Liver (tissue), 8 donors: ENCODE measurements at regions not wholly inside any gene's neighbourhood (a gene's known extent, or its start where the extent isn't known, plus 50 kb on each side); places are given as distances from the start of the nearest gene placed in this dataset.

Source experiments
- DNase-seq: peaks from one replicate; pipeline ENCODE4 v3.0.0-alpha.2; 2017; ENCODE audit warnings: low spot score
- H3K27ac ChIP-seq, 2 donors: one replicate each; pipeline ENCODE4 v1.7.0; 2013; ENCODE audit warnings: inconsistent platforms in 2 of 2, low read length in 2 of 2, control low read depth in 1 of 2, low read depth in 1 of 2, mild to moderate bottlenecking in 1 of 2
- H3K27me3 ChIP-seq, 4 donors: one replicate each; pipeline versions ENCODE4 v1.6.1 to v1.7.0; 2013; ENCODE audit warnings: low read length in 3 of 4, inconsistent platforms in 1 of 4, mild to moderate bottlenecking in 1 of 4, moderate library complexity in 1 of 4; ENCODE audit not compliant: control insufficient read depth in 4 of 4, insufficient read depth in 4 of 4
- H3K36me3 ChIP-seq, 4 donors: one replicate each; pipeline versions ENCODE4 v1.6.1 to v1.7.0; 2013; ENCODE audit warnings: low read length in 3 of 4, mild to moderate bottlenecking in 3 of 4, low read depth in 1 of 4, moderate library complexity in 1 of 4; ENCODE audit not compliant: control insufficient read depth in 4 of 4, insufficient read depth in 3 of 4
- H3K4me1 ChIP-seq, 4 donors: one replicate each; pipeline versions ENCODE4 v1.6.1 to v1.7.0; 2013; ENCODE audit warnings: low read length in 3 of 4, mild to moderate bottlenecking in 3 of 4, moderate library complexity in 1 of 4; ENCODE audit not compliant: control insufficient read depth in 4 of 4, insufficient read depth in 4 of 4
- H3K4me3 ChIP-seq, 3 donors: one replicate each; pipeline versions ENCODE4 v1.6.1 to v1.7.0; 2013; ENCODE audit warnings: low read length in 3 of 3, control low read depth in 1 of 3, low read depth in 1 of 3, mild to moderate bottlenecking in 1 of 3
- H3K9ac ChIP-seq, 2 donors: one replicate each; pipeline ENCODE4 v1.7.0; 2013; ENCODE audit warnings: low read length in 2 of 2, mild to moderate bottlenecking in 2 of 2, moderate library complexity in 2 of 2, control low read depth in 1 of 2, low read depth in 1 of 2
- H3K9me3 ChIP-seq, 4 donors: one replicate each; pipeline versions ENCODE4 v1.6.1 to v1.7.0; 2013; ENCODE audit warnings: low read length in 3 of 4; ENCODE audit not compliant: control insufficient read depth in 4 of 4
- FOXA1 ChIP-seq: IDR thresholded peaks from 2 replicates; pipeline ENCODE4 v1.6.1; 2016; ENCODE audit warnings: antibody characterized with exemption
- HNF4G ChIP-seq: IDR thresholded peaks from 2 replicates; pipeline ENCODE4 v1.6.1; 2016; ENCODE audit warnings: antibody characterized with exemption
- JUND ChIP-seq, 2 donors: IDR thresholded peaks; 2 replicates each; pipeline ENCODE4 v1.6.1; 2016; ENCODE audit warnings: antibody characterized with exemption in 2 of 2
- RAD21 ChIP-seq, 2 donors: IDR thresholded peaks; 2 replicates each; pipeline ENCODE4 v1.6.1; 2016; ENCODE audit warnings: antibody characterized with exemption in 2 of 2, mild to moderate bottlenecking in 2 of 2
- TAF1 ChIP-seq: conservative IDR thresholded peaks from 2 replicates; pipeline ENCODE4 v1.6.1; 2016; ENCODE audit warnings: antibody characterized with exemption, mild to moderate bottlenecking
- YY1 ChIP-seq: IDR thresholded peaks from 2 replicates; pipeline ENCODE4 v1.6.1; 2016; ENCODE audit warnings: antibody characterized with exemption, mild to moderate bottlenecking
- WGBS: extraction: QIAGEN DNeasy Blood & Tissue Kit; methylation state at CpG from one replicate; pipeline ENCODE4 v1.1.7; 2013; 5-methylcytosine and 5-hydroxymethylcytosine counted together
- TF ChIP-seq, protein P1 (sequence below): fragments of 150-350 bp; IDR thresholded peaks from 2 replicates; pipeline ENCODE4 v1.5.1; 2017; ENCODE audit warnings: improper control_type of control experiment, low read depth, low read length; ENCODE audit not compliant: missing input control
- TF ChIP-seq, protein P2 (sequence below): IDR thresholded peaks from 2 replicates; pipeline ENCODE4 v1.6.1; 2016; ENCODE audit warnings: antibody characterized with exemption
- TF ChIP-seq, protein P3 (sequence below): IDR thresholded peaks from 2 replicates; pipeline ENCODE4 v1.6.1; 2016; ENCODE audit warnings: antibody characterized with exemption, mild to moderate bottlenecking
- donor health status: healthy.
- donor health status: healthy.
- donor health status: healthy.
- donor health status: healthy.
- donor health status: healthy.

DNA sequence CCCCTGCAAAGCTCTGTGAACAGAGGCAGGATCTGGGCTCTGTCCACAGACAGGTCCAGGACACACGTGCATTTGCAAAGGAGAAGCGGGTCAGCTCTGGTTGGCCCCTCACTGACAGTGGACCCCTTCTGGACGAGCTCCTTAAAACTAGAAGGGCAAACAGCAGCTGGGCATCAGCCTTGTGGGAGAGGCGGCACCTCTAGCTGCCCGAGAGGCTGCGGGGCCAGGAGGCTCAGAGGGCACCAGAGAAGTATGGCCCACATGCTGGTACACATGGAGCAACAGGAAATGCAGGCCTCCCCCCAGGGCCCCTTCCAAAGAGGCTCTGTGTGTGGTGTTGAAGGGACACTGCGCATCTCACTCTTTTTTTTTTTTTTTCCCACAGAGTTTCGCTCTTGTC, 233.0 kb upstream of the TCERG1L start:
- 80% methylated on average over 8 of the region's 8 CpGs for WGBS
- TF ChIP-seq RAD21 (IDR thresholded peaks at IDR 0.05) (no peak), FOXA1 (no peak)
- no peaks in the 10 kb centered on the region for H3K36me3 ChIP-seq
- no peak overlapping the region for H3K4me3 ChIP-seq
- H3K27me3 ChIP-seq = peaks cover 0 to 3% (median 0%) of the 10 kb centered on the region in 4 donors
- H3K9me3 ChIP-seq = no peaks in the 10 kb centered on the region
- no peak for DNase-seq
- no peak overlapping the region for H3K9ac ChIP-seq
- no peaks in the 10 kb centered on the region for H3K4me1 ChIP-seq
- no peak overlapping the region for H3K27ac ChIP-seq

- no peak for TF ChIP-seq HNF4G
- TF ChIP-seq YY1 = no peak
- TF ChIP-seq, protein P1, sequence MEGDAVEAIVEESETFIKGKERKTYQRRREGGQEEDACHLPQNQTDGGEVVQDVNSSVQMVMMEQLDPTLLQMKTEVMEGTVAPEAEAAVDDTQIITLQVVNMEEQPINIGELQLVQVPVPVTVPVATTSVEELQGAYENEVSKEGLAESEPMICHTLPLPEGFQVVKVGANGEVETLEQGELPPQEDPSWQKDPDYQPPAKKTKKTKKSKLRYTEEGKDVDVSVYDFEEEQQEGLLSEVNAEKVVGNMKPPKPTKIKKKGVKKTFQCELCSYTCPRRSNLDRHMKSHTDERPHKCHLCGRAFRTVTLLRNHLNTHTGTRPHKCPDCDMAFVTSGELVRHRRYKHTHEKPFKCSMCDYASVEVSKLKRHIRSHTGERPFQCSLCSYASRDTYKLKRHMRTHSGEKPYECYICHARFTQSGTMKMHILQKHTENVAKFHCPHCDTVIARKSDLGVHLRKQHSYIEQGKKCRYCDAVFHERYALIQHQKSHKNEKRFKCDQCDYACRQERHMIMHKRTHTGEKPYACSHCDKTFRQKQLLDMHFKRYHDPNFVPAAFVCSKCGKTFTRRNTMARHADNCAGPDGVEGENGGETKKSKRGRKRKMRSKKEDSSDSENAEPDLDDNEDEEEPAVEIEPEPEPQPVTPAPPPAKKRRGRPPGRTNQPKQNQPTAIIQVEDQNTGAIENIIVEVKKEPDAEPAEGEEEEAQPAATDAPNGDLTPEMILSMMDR = no peak
- no peak for TF ChIP-seq TAF1
- TF ChIP-seq FOXA1 = no peak
- no peak for TF ChIP-seq JUND (IDR thresholded peaks at IDR 0.05)
- TF ChIP-seq, protein P2, sequence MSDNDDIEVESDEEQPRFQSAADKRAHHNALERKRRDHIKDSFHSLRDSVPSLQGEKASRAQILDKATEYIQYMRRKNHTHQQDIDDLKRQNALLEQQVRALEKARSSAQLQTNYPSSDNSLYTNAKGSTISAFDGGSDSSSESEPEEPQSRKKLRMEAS = no peak
- H3K9ac ChIP-seq = no peak overlapping the region
- H3K36me3 ChIP-seq = no peaks in the 10 kb centered on the region
- no peaks in the 10 kb centered on the region for H3K9me3 ChIP-seq
- no peak overlapping the region for H3K27ac ChIP-seq
- peaks cover 0 to 3% (median 0%) of the 10 kb centered on the region in 4 donors for H3K27me3 ChIP-seq
- H3K4me1 ChIP-seq = no peaks in the 10 kb centered on the region
- 70% methylated on average over 13 of the region's 13 CpGs for WGBS
- no peak for DNase-seq
- no peak overlapping the region for H3K4me3 ChIP-seq
These were observed 234.7 kb upstream of the TCERG1L start for GRCh38 chr10:131546086-131546810.

- Histone ChIP-seq H3K9me3 (no peaks in the 10 kb centered on the region), H3K27me3 (peaks cover 0 to 3% (median 0%) of the 10 kb centered on the region in 4 donors), H3K36me3 (no peaks in the 10 kb centered on the region), H3K4me1 (no peaks in the 10 kb centered on the region), H3K27ac (no peak overlapping the region), H3K9ac (no peak overlapping the region), H3K4me3 (no peak overlapping the region)
- TF ChIP-seq, protein P3, sequence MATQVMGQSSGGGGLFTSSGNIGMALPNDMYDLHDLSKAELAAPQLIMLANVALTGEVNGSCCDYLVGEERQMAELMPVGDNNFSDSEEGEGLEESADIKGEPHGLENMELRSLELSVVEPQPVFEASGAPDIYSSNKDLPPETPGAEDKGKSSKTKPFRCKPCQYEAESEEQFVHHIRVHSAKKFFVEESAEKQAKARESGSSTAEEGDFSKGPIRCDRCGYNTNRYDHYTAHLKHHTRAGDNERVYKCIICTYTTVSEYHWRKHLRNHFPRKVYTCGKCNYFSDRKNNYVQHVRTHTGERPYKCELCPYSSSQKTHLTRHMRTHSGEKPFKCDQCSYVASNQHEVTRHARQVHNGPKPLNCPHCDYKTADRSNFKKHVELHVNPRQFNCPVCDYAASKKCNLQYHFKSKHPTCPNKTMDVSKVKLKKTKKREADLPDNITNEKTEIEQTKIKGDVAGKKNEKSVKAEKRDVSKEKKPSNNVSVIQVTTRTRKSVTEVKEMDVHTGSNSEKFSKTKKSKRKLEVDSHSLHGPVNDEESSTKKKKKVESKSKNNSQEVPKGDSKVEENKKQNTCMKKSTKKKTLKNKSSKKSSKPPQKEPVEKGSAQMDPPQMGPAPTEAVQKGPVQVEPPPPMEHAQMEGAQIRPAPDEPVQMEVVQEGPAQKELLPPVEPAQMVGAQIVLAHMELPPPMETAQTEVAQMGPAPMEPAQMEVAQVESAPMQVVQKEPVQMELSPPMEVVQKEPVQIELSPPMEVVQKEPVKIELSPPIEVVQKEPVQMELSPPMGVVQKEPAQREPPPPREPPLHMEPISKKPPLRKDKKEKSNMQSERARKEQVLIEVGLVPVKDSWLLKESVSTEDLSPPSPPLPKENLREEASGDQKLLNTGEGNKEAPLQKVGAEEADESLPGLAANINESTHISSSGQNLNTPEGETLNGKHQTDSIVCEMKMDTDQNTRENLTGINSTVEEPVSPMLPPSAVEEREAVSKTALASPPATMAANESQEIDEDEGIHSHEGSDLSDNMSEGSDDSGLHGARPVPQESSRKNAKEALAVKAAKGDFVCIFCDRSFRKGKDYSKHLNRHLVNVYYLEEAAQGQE = no peak
- 83% methylated on average over 8 of the region's 8 CpGs for WGBS
- DNase-seq = no peak
These were observed 235.7 kb upstream of the TCERG1L start for GRCh38 chr10:131547129-131547799.
